Vagina (tissue), 2 donors: ENCODE measurements at regions not wholly inside any gene's neighbourhood (a gene's known extent, or its start where the extent isn't known, plus 50 kb on each side); places are given as distances from the start of the nearest gene placed in this dataset.

Experiments
- DNase-seq, 2 donors: peaks; one replicate each; pipeline ENCODE4 v3.0.0-alpha.2; 2017; ENCODE audit errors: extremely low spot score in 2 of 2
- H3K27ac ChIP-seq: fragments of 200-600 bp; sonication (generic); one replicate; pipeline ENCODE4 v1.5.1; 2019
- H3K27me3 ChIP-seq: fragments of 200-600 bp; sonication (generic); one replicate; pipeline ENCODE4 v1.5.1; 2019
- H3K36me3 ChIP-seq, 2 donors: fragments of 200-600 bp; sonication (generic); one replicate each; pipeline ENCODE4 v1.5.1; 2017 to 2019
- H3K4me1 ChIP-seq: fragments of 200-600 bp; sonication (generic); one replicate; pipeline ENCODE4 v1.5.1; 2019
- H3K4me3 ChIP-seq, 2 donors: fragments of 200-600 bp; sonication (generic); 1 replicate in 1 of 2; 2 replicates in 1 of 2; pipeline ENCODE4 v1.5.1; 2016 to 2019
- H3K9me3 ChIP-seq: fragments of 200-600 bp; sonication (generic); one replicate; pipeline ENCODE4 v1.5.1; 2019
- POLR2A ChIP-seq, 2 donors: fragments of 450-650 bp; IDR thresholded peaks; one replicate each; pipeline ENCODE4 v1.6.1; 2017; ENCODE audit warnings: antibody characterized with exemption in 2 of 2, mild to moderate bottlenecking in 2 of 2, moderate library complexity in 2 of 2
- POLR2AphosphoS5 ChIP-seq, 2 donors: sonication (generic); formaldehyde crosslinking; IDR thresholded peaks; one replicate each; pipeline ENCODE4 v1.9.0; 2017; ENCODE audit warnings: antibody characterized with exemption in 2 of 2, mild to moderate bottlenecking in 2 of 2, low read depth in 1 of 2; ENCODE audit not compliant: insufficient read depth in 1 of 2
- intact Hi-C: fragments of 100-400 bp; cut with DNase I; formaldehyde crosslinking; loops from one replicate; pipeline ENCODE4 v1.15.1; 2023
- TF ChIP-seq, protein P1 (sequence below), 3 experiments: fragments of 450-650 bp in 2 of 3; fragments of 200-600 bp in 1 of 3; sonication (generic) in 1 of 3; IDR thresholded peaks; one replicate each; pipeline ENCODE4 v1.5.1; 2017 to 2019; ENCODE audit warnings: antibody characterized with exemption in 3 of 3, mild to moderate bottlenecking in 2 of 3, moderate library complexity in 2 of 3

GRCh38 chr16:79871906-79872305 is 271.4 kb upstream of the MAF start:
- Histone ChIP-seq H3K9me3 (no peaks in the 10 kb centered on the region), H3K4me3 (no peak overlapping the region), H3K27me3 (no peaks in the 10 kb centered on the region), H3K36me3 (no peaks in the 10 kb centered on the region), H3K4me1 (peaks cover 5% of the 10 kb centered on the region), H3K27ac (no peak overlapping the region)
- TF ChIP-seq POLR2AphosphoS5 (IDR thresholded peaks at IDR 0.05; ENCODE audit: insufficient read depth in 1 of 2, low read depth in 1 of 2) (no peak), POLR2A (IDR thresholded peaks at IDR 0.05) (no peak)
- TF ChIP-seq, protein P1, sequence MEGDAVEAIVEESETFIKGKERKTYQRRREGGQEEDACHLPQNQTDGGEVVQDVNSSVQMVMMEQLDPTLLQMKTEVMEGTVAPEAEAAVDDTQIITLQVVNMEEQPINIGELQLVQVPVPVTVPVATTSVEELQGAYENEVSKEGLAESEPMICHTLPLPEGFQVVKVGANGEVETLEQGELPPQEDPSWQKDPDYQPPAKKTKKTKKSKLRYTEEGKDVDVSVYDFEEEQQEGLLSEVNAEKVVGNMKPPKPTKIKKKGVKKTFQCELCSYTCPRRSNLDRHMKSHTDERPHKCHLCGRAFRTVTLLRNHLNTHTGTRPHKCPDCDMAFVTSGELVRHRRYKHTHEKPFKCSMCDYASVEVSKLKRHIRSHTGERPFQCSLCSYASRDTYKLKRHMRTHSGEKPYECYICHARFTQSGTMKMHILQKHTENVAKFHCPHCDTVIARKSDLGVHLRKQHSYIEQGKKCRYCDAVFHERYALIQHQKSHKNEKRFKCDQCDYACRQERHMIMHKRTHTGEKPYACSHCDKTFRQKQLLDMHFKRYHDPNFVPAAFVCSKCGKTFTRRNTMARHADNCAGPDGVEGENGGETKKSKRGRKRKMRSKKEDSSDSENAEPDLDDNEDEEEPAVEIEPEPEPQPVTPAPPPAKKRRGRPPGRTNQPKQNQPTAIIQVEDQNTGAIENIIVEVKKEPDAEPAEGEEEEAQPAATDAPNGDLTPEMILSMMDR (IDR thresholded peaks at IDR 0.05) = no peak
- intact Hi-C loops = loop anchor here (10.0 kb wide), 1 partner anchor 67 kb away; no protein-coding TSS in a partner anchor
- DNase-seq = no peak

- TF ChIP-seq POLR2A (IDR thresholded peaks at IDR 0.05) (no peak), POLR2AphosphoS5 (IDR thresholded peaks at IDR 0.05; ENCODE audit: insufficient read depth in 1 of 2, low read depth in 1 of 2) (no peak)
- TF ChIP-seq, protein P1 (IDR thresholded peaks at IDR 0.05) = no peak
- Histone ChIP-seq H3K9me3 (no peaks in the 10 kb centered on the region), H3K27me3 (no peaks in the 10 kb centered on the region), H3K27ac (no peak overlapping the region), H3K36me3 (no peaks in the 10 kb centered on the region), H3K4me1 (no peaks in the 10 kb centered on the region), H3K4me3 (no peak overlapping the region)
- no peak for DNase-seq
- intact Hi-C loops = loop anchor here (10.0 kb wide), 1 partner anchor 65 kb away; no protein-coding TSS in a partner anchor
These were observed 269.7 kb upstream of the MAF start for GRCh38 chr16:79870016-79870886.

DNA sequence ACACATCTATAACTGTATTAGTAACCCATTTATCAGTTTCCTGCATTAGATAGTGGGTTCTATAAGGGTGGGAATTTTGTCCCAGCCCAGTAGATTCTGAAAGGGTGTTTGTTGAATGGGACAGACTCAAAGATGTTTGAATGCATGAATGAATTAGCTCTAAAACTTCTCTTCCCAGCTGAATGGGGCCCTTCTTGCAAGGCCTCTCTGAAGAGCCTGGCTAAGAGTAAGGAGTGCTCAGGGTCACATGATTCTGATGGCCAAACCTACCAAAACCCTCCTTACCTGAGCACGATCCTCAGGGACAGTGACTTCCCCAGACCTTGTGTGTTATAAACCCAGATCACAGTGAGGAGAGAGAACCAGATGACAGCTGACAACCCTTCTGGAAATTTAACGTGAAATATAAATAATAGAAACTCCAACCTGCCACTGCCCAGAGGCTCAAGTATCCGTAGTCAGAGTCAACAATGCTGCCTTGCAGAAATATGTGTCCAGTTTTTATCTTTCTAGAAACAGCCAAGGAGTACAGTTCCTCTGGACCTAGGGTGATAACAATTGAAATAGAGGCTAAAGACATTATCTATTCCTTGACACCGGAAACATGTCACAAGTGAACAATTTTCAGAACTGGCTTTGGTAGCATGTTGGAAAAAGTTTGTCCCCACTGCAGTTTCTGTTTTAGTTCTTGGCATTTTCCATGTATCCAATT is 268.9 kb upstream of the MAF start:
- H3K27me3 ChIP-seq = no peaks in the 10 kb centered on the region
- H3K4me3 ChIP-seq = no peak overlapping the region
- H3K9me3 ChIP-seq = no peaks in the 10 kb centered on the region
- no peaks in the 10 kb centered on the region for H3K4me1 ChIP-seq
- no peak for TF ChIP-seq POLR2AphosphoS5 (IDR thresholded peaks at IDR 0.05; ENCODE audit: insufficient read depth in 1 of 2, low read depth in 1 of 2)
- TF ChIP-seq, protein P1 (IDR thresholded peaks at IDR 0.05) = no peak
- intact Hi-C loops = loop anchor here (10.0 kb wide), 1 partner anchor 65 kb away; no protein-coding TSS in a partner anchor
- no peak for DNase-seq
- no peak overlapping the region for H3K27ac ChIP-seq
- no peaks in the 10 kb centered on the region for H3K36me3 ChIP-seq

DNA sequence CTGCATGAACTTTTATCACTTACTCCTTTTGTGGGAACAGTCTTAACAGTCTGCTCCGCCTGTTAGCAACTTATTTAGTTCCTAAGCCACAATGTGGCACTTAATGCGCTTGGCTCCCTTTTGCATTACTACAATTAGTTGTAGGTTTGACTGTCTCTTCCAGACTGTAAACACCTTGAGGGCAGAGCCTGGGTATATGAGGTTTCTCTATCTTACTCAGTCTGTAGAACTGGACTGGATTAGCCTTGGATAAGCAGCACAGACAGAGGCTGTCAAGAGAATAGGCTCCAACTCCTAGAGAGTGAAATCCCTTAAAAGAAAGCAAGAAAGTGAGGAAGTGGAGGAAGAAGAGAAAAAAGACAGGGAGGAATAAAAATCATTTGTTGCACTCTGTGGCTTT is 268.3 kb upstream of the MAF start:
- Histone ChIP-seq H3K36me3 (no peaks in the 10 kb centered on the region), H3K4me1 (no peaks in the 10 kb centered on the region), H3K27me3 (no peaks in the 10 kb centered on the region), H3K9me3 (no peaks in the 10 kb centered on the region), H3K4me3 (no peak overlapping the region), H3K27ac (no peak overlapping the region)
- no peak for DNase-seq
- TF ChIP-seq POLR2A (IDR thresholded peaks at IDR 0.05) = no peak
- TF ChIP-seq, protein P1 (IDR thresholded peaks at IDR 0.05) = no peak
- TF ChIP-seq POLR2AphosphoS5 (IDR thresholded peaks at IDR 0.05; ENCODE audit: insufficient read depth in 1 of 2, low read depth in 1 of 2) = no peak
- intact Hi-C loops = no loop called here
